ENCODE measurements at regions not wholly inside any gene's neighbourhood (a gene's known extent, or its start where the extent isn't known, plus 50 kb on each side); places are given as distances from the start of the nearest gene placed in this dataset.
"Not testable (repeated sequence)": the region's sequence is repeated elsewhere in the genome, so short reads cannot be mapped to it uniquely, and the experiment has no call there.

GRCh38 chr4:162852642-162853041 is 314.0 kb downstream of the NAF1 start (continued):
- TF ChIP-seq, protein P1, sequence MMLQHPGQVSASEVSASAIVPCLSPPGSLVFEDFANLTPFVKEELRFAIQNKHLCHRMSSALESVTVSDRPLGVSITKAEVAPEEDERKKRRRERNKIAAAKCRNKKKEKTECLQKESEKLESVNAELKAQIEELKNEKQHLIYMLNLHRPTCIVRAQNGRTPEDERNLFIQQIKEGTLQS (IDR thresholded peaks at IDR 0.05; ENCODE audit: insufficient read depth, low read depth, low read length), result no peak

- H3K4me3 ChIP-seq (ENCODE audit: extremely low read depth in 1 of 4, insufficient read depth in 2 of 4, low read depth in 3 of 4, low read length in 4 of 4); H3K27ac ChIP-seq (ENCODE audit: low read depth, low read length); H3K18ac ChIP-seq (ENCODE audit: extremely low read depth, low read length); H2BK15ac ChIP-seq (ENCODE audit: low read length); H3K23me2 ChIP-seq (ENCODE audit: low read depth, low read length); H4K8ac ChIP-seq (ENCODE audit: extremely low read depth, insufficient read depth, low read length); H4K20me1 ChIP-seq (replicated peaks in 1 of 2; ENCODE audit: control insufficient read depth in 1 of 2, insufficient read depth in 2 of 2, low read length in 2 of 2); H2AFZ ChIP-seq (ENCODE audit: low read length); H2AK5ac ChIP-seq (ENCODE audit: low read depth, low read length); H3K9me3 ChIP-seq (ENCODE audit: insufficient read depth in 2 of 2, low read depth in 1 of 2, low read length in 1 of 2); H3K56ac ChIP-seq (replicated peaks; ENCODE audit: insufficient read length, low read depth, low read length); H3K9ac ChIP-seq (replicated peaks in 1 of 4; ENCODE audit: extremely low read depth in 1 of 4, low read depth in 3 of 4, low read length in 3 of 4); POLR2A ChIA-PET (ENCODE audit: partially characterized antibody); H2BK12ac ChIP-seq (ENCODE audit: low read depth, low read length); H2BK20ac ChIP-seq (ENCODE audit: low read length); H2BK120ac ChIP-seq (replicated peaks; ENCODE audit: low read depth, low read length); H3K79me2 ChIP-seq (ENCODE audit: control insufficient read depth in 1 of 2, insufficient read depth in 2 of 2, low read length in 2 of 2); H3K4ac ChIP-seq (replicated peaks; ENCODE audit: insufficient read length, low read depth, low read length); H3K23ac ChIP-seq (ENCODE audit: insufficient read length); H4K91ac ChIP-seq (replicated peaks; ENCODE audit: insufficient read length, low read length); H4K5ac ChIP-seq (ENCODE audit: insufficient read length, low read depth, low read length); FAIRE-seq; DNase-seq (ENCODE audit: low read depth in 1 of 2, low spot score in 2 of 2); H3K14ac ChIP-seq (ENCODE audit: insufficient read length); H3K36me3 ChIP-seq (ENCODE audit: control insufficient read depth in 2 of 4, insufficient read depth in 4 of 4, low read length in 3 of 4); H2BK5ac ChIP-seq (ENCODE audit: low read depth, low read length); H3K4me1 ChIP-seq (replicated peaks in 1 of 4; ENCODE audit: control insufficient read depth in 3 of 4, insufficient read depth in 4 of 4, low read length in 3 of 4); H3K79me1 ChIP-seq (ENCODE audit: low read depth, low read length); H3K4me2 ChIP-seq (ENCODE audit: insufficient read depth in 1 of 2, low read depth in 2 of 2, low read length in 2 of 2); H3K27me3 ChIP-seq (replicated peaks in 1 of 4; ENCODE audit: control insufficient read depth in 3 of 4, extremely low read depth in 1 of 4, insufficient read depth in 3 of 4, low read length in 3 of 4): not testable (repeated sequence)
- CTCF ChIA-PET (ENCODE audit: partially characterized antibody), result interaction anchor here (0.6 kb wide), 1 partner anchor 111 kb away, joined by 3 read pairs; no protein-coding TSS in a partner anchor
- 97% methylated on average over 6 of the region's 6 CpGs; no CpG with 5 or more reads in 1 of the 2 experiments for WGBS, 2 experiments (ENCODE audit: extremely low coverage in 1 of 2, insufficient coverage in 1 of 2, insufficient read length in 1 of 2, insufficient replicate concordance in 2 of 2, low coverage in 1 of 2, low lambda C conversion rate in 2 of 2, missing lambda C conversion rate in 1 of 2)
Measured at GRCh38 chr4:162851241-162851758, 315.4 kb downstream of the NAF1 start.

Measured in H1 (cell line).